ENCODE measurements at regions not wholly inside any gene's neighbourhood (a gene's known extent, or its start where the extent isn't known, plus 50 kb on each side); places are given as distances from the start of the nearest gene placed in this dataset.

DNA sequence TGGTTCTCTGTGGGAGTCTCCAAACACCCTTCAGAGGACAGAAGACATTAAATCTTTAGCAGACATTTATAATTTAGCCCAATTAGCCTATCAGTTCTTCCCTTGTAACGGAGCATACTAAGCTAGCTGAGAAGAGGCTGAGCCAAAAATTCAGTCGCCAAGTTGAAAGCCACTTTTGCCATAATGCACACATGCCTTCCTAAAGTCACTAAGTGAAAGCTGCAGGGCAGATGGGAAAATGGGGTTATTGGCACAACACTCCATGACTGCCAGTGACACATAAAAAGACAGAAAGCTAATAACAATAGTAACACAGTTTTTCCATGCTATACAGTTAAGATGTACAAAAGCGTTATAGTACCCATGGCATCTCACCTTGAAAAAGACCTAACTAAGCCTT is 176.2 kb downstream of the DIRAS2 start:
- DNase-seq (ENCODE audit: low spot score): no peak
- Histone ChIP-seq H3K36me3 (ENCODE audit: insufficient read depth, low read length, poor library complexity, severe bottlenecking) (no peaks in the 10 kb centered on the region), H3K27ac (ENCODE audit: low read depth, low read length, poor library complexity, severe bottlenecking) (no peak overlapping the region), H3K4me1 (ENCODE audit: insufficient read depth, low read length, poor library complexity, severe bottlenecking) (no peaks in the 10 kb centered on the region), H3K4me3 (ENCODE audit: low read depth, low read length, poor library complexity, severe bottlenecking) (no peak overlapping the region), H3K27me3 (replicated peaks; ENCODE audit: insufficient read depth, low read depth, low read length, poor library complexity) (no peaks in the 10 kb centered on the region), H3K9me3 (ENCODE audit: low read depth, low read length, poor library complexity, severe bottlenecking) (no peaks in the 10 kb centered on the region)
- ChIA-PET POLR2A (ENCODE audit: low non-redundant PET) (no interaction called here), CTCF (no interaction called here)
- intact Hi-C loops (cut with micrococcal nuclease; ENCODE audit: unreplicated experiment): no loop called here
- no peak for TF ChIP-seq EZH2 (IDR thresholded peaks at IDR 0.05; ENCODE audit: borderline replicate concordance, low read depth, low read length, poor library complexity, severe bottlenecking)
- TF ChIP-seq, protein P1, sequence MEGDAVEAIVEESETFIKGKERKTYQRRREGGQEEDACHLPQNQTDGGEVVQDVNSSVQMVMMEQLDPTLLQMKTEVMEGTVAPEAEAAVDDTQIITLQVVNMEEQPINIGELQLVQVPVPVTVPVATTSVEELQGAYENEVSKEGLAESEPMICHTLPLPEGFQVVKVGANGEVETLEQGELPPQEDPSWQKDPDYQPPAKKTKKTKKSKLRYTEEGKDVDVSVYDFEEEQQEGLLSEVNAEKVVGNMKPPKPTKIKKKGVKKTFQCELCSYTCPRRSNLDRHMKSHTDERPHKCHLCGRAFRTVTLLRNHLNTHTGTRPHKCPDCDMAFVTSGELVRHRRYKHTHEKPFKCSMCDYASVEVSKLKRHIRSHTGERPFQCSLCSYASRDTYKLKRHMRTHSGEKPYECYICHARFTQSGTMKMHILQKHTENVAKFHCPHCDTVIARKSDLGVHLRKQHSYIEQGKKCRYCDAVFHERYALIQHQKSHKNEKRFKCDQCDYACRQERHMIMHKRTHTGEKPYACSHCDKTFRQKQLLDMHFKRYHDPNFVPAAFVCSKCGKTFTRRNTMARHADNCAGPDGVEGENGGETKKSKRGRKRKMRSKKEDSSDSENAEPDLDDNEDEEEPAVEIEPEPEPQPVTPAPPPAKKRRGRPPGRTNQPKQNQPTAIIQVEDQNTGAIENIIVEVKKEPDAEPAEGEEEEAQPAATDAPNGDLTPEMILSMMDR (conservative IDR thresholded peaks at IDR 0.05; ENCODE audit: low read depth, low read length): no peak
- BruUV-seq (replicated peaks): no TSS peak

DNA sequence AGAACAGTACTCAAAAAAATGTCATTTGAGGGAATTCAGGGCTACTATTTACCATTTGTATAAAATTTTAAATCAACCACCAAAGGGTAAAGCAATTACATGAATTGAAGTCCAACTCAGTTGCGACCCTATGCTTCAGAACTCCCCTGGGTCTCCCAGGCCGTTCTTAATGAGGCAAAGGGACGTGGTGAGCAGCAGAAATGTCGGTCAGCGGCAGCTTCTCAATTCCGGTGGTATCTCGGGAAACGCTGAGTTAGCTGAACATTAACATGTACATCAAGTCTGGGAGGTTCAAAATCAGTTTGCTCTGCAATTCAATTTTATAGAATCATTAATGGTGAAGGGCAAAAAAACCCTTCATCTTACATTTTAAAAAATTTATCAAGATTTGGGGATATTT is 173.2 kb downstream of the DIRAS2 start:
- H3K4me1 ChIP-seq (ENCODE audit: insufficient read depth, low read length, poor library complexity, severe bottlenecking): no peaks in the 10 kb centered on the region
- CTCF ChIA-PET: no interaction called here
- no peak for TF ChIP-seq EZH2 (IDR thresholded peaks at IDR 0.05; ENCODE audit: borderline replicate concordance, low read depth, low read length, poor library complexity, severe bottlenecking)
- TF ChIP-seq, protein P1 (conservative IDR thresholded peaks at IDR 0.05; ENCODE audit: low read depth, low read length): no peak
- POLR2A ChIA-PET (ENCODE audit: low non-redundant PET): no interaction called here
- no peak for DNase-seq (ENCODE audit: low spot score)
- no peak overlapping the region for H3K27ac ChIP-seq (ENCODE audit: low read depth, low read length, poor library complexity, severe bottlenecking)
- no peak overlapping the region for H3K4me3 ChIP-seq (ENCODE audit: low read depth, low read length, poor library complexity, severe bottlenecking)
- H3K36me3 ChIP-seq (ENCODE audit: insufficient read depth, low read length, poor library complexity, severe bottlenecking): no peaks in the 10 kb centered on the region
- no peaks in the 10 kb centered on the region for H3K27me3 ChIP-seq (replicated peaks; ENCODE audit: insufficient read depth, low read depth, low read length, poor library complexity)
- BruUV-seq (replicated peaks): no TSS peak
- H3K9me3 ChIP-seq (ENCODE audit: low read depth, low read length, poor library complexity, severe bottlenecking): no peaks in the 10 kb centered on the region
- intact Hi-C loops (cut with micrococcal nuclease; ENCODE audit: unreplicated experiment): no loop called here

DNA sequence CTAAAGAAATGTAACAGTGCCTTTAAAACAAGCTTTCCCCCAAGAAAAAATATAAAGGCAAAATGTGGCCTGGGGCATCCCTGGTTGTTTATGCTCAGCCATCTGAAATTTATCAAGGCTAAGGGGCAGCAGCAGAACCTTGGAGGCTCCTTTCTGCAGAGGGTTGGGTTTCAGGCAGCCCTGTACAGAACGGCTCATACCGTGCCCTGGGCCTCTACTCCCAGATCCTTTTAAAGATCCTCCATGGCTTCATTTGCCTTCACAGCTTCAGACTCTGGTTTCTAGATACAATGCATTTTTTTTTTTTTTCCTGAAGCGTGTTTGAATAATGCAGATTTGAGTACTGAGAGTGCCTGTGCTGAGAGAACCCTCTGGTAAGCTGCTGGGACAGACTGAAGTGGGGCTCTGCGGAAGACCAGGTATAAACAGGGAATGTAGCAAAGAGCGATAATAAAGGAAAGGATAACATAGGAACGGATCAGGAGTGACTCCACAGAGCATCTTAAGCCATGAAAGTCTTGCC is 172.7 kb downstream of the DIRAS2 start:
- intact Hi-C loops (cut with micrococcal nuclease; ENCODE audit: unreplicated experiment): no loop called here
- TF ChIP-seq, protein P1 (conservative IDR thresholded peaks at IDR 0.05; ENCODE audit: low read depth, low read length): no peak
- TF ChIP-seq EZH2 (IDR thresholded peaks at IDR 0.05; ENCODE audit: borderline replicate concordance, low read depth, low read length, poor library complexity, severe bottlenecking): no peak
- no peaks in the 10 kb centered on the region for H3K27me3 ChIP-seq (replicated peaks; ENCODE audit: insufficient read depth, low read depth, low read length, poor library complexity)
- no peaks in the 10 kb centered on the region for H3K4me1 ChIP-seq (ENCODE audit: insufficient read depth, low read length, poor library complexity, severe bottlenecking)
- no peak overlapping the region for H3K27ac ChIP-seq (ENCODE audit: low read depth, low read length, poor library complexity, severe bottlenecking)
- ChIA-PET CTCF (no interaction called here), POLR2A (ENCODE audit: low non-redundant PET) (no interaction called here)
- DNase-seq (ENCODE audit: low spot score): no peak
- H3K9me3 ChIP-seq (ENCODE audit: low read depth, low read length, poor library complexity, severe bottlenecking): no peaks in the 10 kb centered on the region
- BruUV-seq (replicated peaks): no TSS peak
- no peak overlapping the region for H3K4me3 ChIP-seq (ENCODE audit: low read depth, low read length, poor library complexity, severe bottlenecking)
- no peaks in the 10 kb centered on the region for H3K36me3 ChIP-seq (ENCODE audit: insufficient read depth, low read length, poor library complexity, severe bottlenecking)
